PC-3 (cell line): ENCODE measurements at regions not wholly inside any gene's neighbourhood (a gene's known extent, or its start where the extent isn't known, plus 50 kb on each side); places are given as distances from the start of the nearest gene placed in this dataset.

Experiments used
- CTCF ChIP-seq: fragments of 300-600 bp; sonication (generic); conservative IDR thresholded peaks from 2 replicates; pipeline ENCODE4 v1.5.1; 2017; ENCODE audit warnings: antibody characterized with exemption, low read depth, mild to moderate bottlenecking, low read length
- EZH2 ChIP-seq: fragments of 300-600 bp; sonication (generic); IDR thresholded peaks from one replicate; pipeline ENCODE4 v1.6.1; 2017; ENCODE audit warnings: antibody characterized with exemption, mild to moderate bottlenecking, low read length; ENCODE audit not compliant: unreplicated experiment
- EZH2phosphoT487 ChIP-seq: fragments of 300-600 bp; sonication (generic); IDR thresholded peaks from 2 replicates; pipeline ENCODE4 v1.6.1; 2018; ENCODE audit warnings: mild to moderate bottlenecking, antibody characterized with exemption, low read length, borderline replicate concordance

- TF ChIP-seq CTCF (no peak), EZH2 (no peak), EZH2phosphoT487 (no peak)
Measured at GRCh38 chr1:101652484-101652883, 344.2 kb downstream of the OLFM3 start.
